Mesendoderm (in vitro differentiated cells): ENCODE measurements at regions not wholly inside any gene's neighbourhood (a gene's known extent, or its start where the extent isn't known, plus 50 kb on each side); places are given as distances from the start of the nearest gene placed in this dataset.
"Not testable (repeated sequence)": the region's sequence is repeated elsewhere in the genome, so short reads cannot be mapped to it uniquely, and the experiment has no call there.

Experiments used
- DNase-seq: peaks from one replicate; pipeline ENCODE4 v3.0.0; 2013
- H2AK5ac ChIP-seq: 2 replicates; pipeline ENCODE4 v1.6.1; 2013; ENCODE audit warnings: low read length, inconsistent platforms
- H2BK120ac ChIP-seq: 2 replicates; pipeline ENCODE4 v1.6.1; 2013; ENCODE audit warnings: low read depth, mild to moderate bottlenecking, low read length, moderate library complexity, mixed read lengths
- H2BK15ac ChIP-seq: replicated peaks from 2 replicates; pipeline ENCODE4 v1.6.1; 2013; ENCODE audit warnings: low read depth, mild to moderate bottlenecking, moderate library complexity
- H2BK5ac ChIP-seq: 2 replicates; pipeline ENCODE4 v1.6.1; 2013; ENCODE audit warnings: low read length, inconsistent platforms
- H3K18ac ChIP-seq: 2 replicates; pipeline ENCODE4 v1.6.1; 2013; ENCODE audit warnings: mild to moderate bottlenecking, low read length, mixed read lengths
- H3K23ac ChIP-seq: one replicate; pipeline ENCODE4 v1.6.1; 2013; ENCODE audit warnings: low read length
- H3K27ac ChIP-seq: 2 replicates; pipeline ENCODE4 v1.5.1; 2013; ENCODE audit warnings: low read depth, mild to moderate bottlenecking, inconsistent platforms, low read length, moderate library complexity
- H3K27me3 ChIP-seq: 2 replicates; pipeline ENCODE4 v1.6.1; 2013; ENCODE audit warnings: low read length, control low read depth, mild to moderate bottlenecking, inconsistent platforms; ENCODE audit not compliant: insufficient read depth, poor library complexity
- H3K36me3 ChIP-seq: 2 replicates; pipeline ENCODE4 v1.6.1; 2013; ENCODE audit warnings: low read length, inconsistent platforms; ENCODE audit not compliant: control insufficient read depth, insufficient read depth
- H3K4ac ChIP-seq: one replicate; pipeline ENCODE4 v1.6.1; 2013; ENCODE audit warnings: low read depth, mild to moderate bottlenecking, low read length, moderate library complexity
- H3K4me1 ChIP-seq: 2 replicates; pipeline ENCODE4 v1.6.1; 2013; ENCODE audit warnings: low read depth, low read length, inconsistent platforms; ENCODE audit not compliant: control insufficient read depth
- H3K4me2 ChIP-seq: 2 replicates; pipeline ENCODE4 v1.6.1; 2013; ENCODE audit warnings: low read length
- H3K4me3 ChIP-seq: 2 replicates; pipeline ENCODE4 v1.5.1; 2013; ENCODE audit warnings: mild to moderate bottlenecking, low read length
- H3K56ac ChIP-seq: one replicate; pipeline ENCODE4 v1.6.1; 2013; ENCODE audit warnings: low read length
- H3K79me1 ChIP-seq: 2 replicates; pipeline ENCODE4 v1.6.1; 2013; ENCODE audit warnings: low read length, inconsistent platforms
- H3K79me2 ChIP-seq: 2 replicates; pipeline ENCODE4 v1.6.1; 2013; ENCODE audit warnings: mild to moderate bottlenecking, low read length; ENCODE audit not compliant: control insufficient read depth, insufficient read depth
- H3K9ac ChIP-seq: 2 replicates; pipeline ENCODE4 v1.6.1; 2013; ENCODE audit warnings: low read length, inconsistent platforms
- H4K5ac ChIP-seq: one replicate; pipeline ENCODE4 v1.6.1; 2013; ENCODE audit warnings: low read length
- H4K8ac ChIP-seq: one replicate; pipeline ENCODE4 v1.6.1; 2013; ENCODE audit warnings: low read depth, mild to moderate bottlenecking, control low read depth, low read length, moderate library complexity
- WGBS: extraction: QIAGEN DNeasy Blood & Tissue Kit; methylation state at CpG from one replicate; pipeline ENCODE4 v1.1.7; 2013; ENCODE audit warnings: low lambda C conversion rate, missing lambda C conversion rate; ENCODE audit not compliant: insufficient coverage; ENCODE audit errors: extremely low coverage; 5-methylcytosine and 5-hydroxymethylcytosine counted together

DNA sequence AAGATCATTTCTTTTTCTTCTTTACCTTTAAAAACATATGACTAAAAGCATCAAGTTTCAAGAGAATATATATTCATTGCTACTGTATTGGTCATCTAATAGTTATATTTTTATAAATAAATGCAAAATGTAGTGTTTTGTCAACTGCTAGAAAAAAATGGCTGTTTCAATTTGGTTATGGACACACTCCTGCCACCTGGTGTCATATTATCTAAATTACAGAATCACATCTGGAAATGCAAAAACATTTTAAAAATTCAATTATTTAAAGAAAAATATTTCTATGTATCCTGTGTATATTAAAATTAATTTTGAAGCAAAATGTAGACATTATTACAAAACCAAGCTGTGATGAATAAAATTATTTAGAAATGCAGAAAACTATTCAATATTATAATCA lies 329.4 kb upstream of the PCDH18 start:
- Histone ChIP-seq H3K56ac (no peak overlapping the region), H2AK5ac (no peak overlapping the region), H4K5ac (no peak overlapping the region), H3K4me1 (no peaks in the 10 kb centered on the region), H3K18ac (no peak overlapping the region), H3K23ac (no peak overlapping the region), H3K36me3 (no peaks in the 10 kb centered on the region), H3K4me3 (no peak overlapping the region), H3K9ac (no peak overlapping the region), H2BK120ac (no peak overlapping the region), H2BK15ac (no peak overlapping the region), H3K4ac (no peak overlapping the region), H2BK5ac (no peak overlapping the region), H4K8ac (no peak overlapping the region), H3K27me3 (no peaks in the 10 kb centered on the region), H3K79me1 (no peaks in the 10 kb centered on the region), H3K79me2 (no peaks in the 10 kb centered on the region), H3K4me2 (no peak overlapping the region), H3K27ac (no peak overlapping the region)
- peak; percentile 2 for DNase-seq

- Histone ChIP-seq H3K18ac (no peak overlapping the region), H3K79me1 (no peaks in the 10 kb centered on the region), H4K5ac (no peak overlapping the region), H3K4me3 (no peak overlapping the region), H2AK5ac (no peak overlapping the region), H2BK5ac (no peak overlapping the region), H3K4me2 (no peak overlapping the region), H2BK15ac (no peak overlapping the region), H3K79me2 (no peaks in the 10 kb centered on the region), H3K27me3 (no peaks in the 10 kb centered on the region), H3K27ac (no peak overlapping the region), H3K4ac (no peak overlapping the region), H3K9ac (no peak overlapping the region), H4K8ac (no peak overlapping the region), H3K56ac (no peak overlapping the region), H3K4me1 (no peaks in the 10 kb centered on the region), H3K36me3 (no peaks in the 10 kb centered on the region), H3K23ac (no peak overlapping the region), H2BK120ac (no peak overlapping the region)
- DNase-seq = no peak
- no CpG with 5 or more reads among the region's 29 CpGs for WGBS
Measured at GRCh38 chr4:137853424-137853823, 321.1 kb upstream of the PCDH18 start.

DNA sequence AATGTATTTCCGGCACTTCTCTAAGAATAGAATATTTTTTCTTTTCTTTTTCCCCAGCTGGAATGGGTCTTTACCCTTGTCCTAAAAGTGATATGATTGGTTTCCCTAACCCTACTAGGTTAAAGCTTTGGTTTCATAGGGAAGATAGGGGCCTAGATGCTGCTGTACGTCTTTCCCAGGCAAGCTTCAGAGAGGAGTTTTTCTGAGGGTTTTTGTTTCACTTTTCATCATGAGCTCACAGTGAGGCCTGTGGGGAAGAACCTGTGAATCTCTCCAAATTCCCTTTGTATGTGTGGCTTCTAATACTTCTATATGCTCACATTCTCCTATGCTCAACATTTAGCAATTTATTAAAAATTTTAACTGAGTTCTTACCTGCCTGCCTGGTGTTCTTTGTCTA lies 320.0 kb upstream of the PCDH18 start:
- H3K23ac ChIP-seq = no peak overlapping the region
- no peaks in the 10 kb centered on the region for H3K27me3 ChIP-seq
- H3K36me3 ChIP-seq = no peaks in the 10 kb centered on the region
- H3K27ac ChIP-seq = no peak overlapping the region
- H3K79me1 ChIP-seq = no peaks in the 10 kb centered on the region
- H3K9ac ChIP-seq = no peak overlapping the region
- WGBS = no CpG with 5 or more reads among the region's 2 CpGs
- H3K4me2 ChIP-seq = no peak overlapping the region
- no peak overlapping the region for H2BK15ac ChIP-seq
- no peak overlapping the region for H3K4ac ChIP-seq
- no peak for DNase-seq
- no peak overlapping the region for H3K4me3 ChIP-seq
- no peak overlapping the region for H3K56ac ChIP-seq
- no peak overlapping the region for H3K18ac ChIP-seq
- H4K5ac ChIP-seq = no peak overlapping the region
- no peaks in the 10 kb centered on the region for H3K4me1 ChIP-seq
- H2BK120ac ChIP-seq = no peak overlapping the region
- no peaks in the 10 kb centered on the region for H3K79me2 ChIP-seq
- H4K8ac ChIP-seq = no peak overlapping the region
- no peak overlapping the region for H2BK5ac ChIP-seq
- H2AK5ac ChIP-seq = no peak overlapping the region

DNA sequence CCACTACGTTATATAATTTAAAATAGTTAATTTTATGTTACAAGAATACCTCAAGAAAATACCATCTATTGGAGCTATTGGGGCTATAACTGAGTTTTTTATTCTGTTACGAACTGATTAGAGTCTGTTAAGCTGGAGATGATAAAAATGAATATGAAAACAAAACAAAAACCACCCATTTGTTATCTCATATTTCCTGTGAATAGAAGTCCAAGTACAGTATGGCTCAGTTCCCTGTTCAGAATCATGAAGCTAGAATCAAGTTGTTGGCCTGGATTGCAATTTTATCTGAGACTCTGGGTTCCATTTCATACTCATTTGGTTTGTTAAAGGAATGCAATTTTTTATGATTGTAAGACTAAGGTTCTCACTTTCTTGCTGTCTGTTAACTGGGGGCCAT lies 319.1 kb upstream of the PCDH18 start:
- Histone ChIP-seq H4K8ac (no peak overlapping the region), H3K9ac (no peak overlapping the region), H3K23ac (no peak overlapping the region), H2BK120ac (no peak overlapping the region), H3K4me1 (no peaks in the 10 kb centered on the region), H3K79me2 (no peaks in the 10 kb centered on the region), H2AK5ac (no peak overlapping the region), H3K79me1 (no peaks in the 10 kb centered on the region), H3K27me3 (no peaks in the 10 kb centered on the region), H3K56ac (no peak overlapping the region), H3K18ac (no peak overlapping the region), H3K27ac (no peak overlapping the region), H3K4ac (no peak overlapping the region), H2BK5ac (no peak overlapping the region), H2BK15ac (no peak overlapping the region), H3K4me2 (no peak overlapping the region), H3K4me3 (no peak overlapping the region), H4K5ac (no peak overlapping the region), H3K36me3 (no peaks in the 10 kb centered on the region)
- DNase-seq = no peak
- no CpG with 5 or more reads among the region's 2 CpGs for WGBS

GRCh38 chr4:137827945-137828344 lies 295.7 kb upstream of the PCDH18 start:
- DNase-seq, H3K4ac ChIP-seq, H2BK120ac ChIP-seq, H4K8ac ChIP-seq, H3K79me1 ChIP-seq, H2AK5ac ChIP-seq, H3K23ac ChIP-seq, H4K5ac ChIP-seq, H3K4me2 ChIP-seq, H2BK5ac ChIP-seq, H3K79me2 ChIP-seq, H3K56ac ChIP-seq, H3K4me1 ChIP-seq, H3K4me3 ChIP-seq, H3K27ac ChIP-seq, H3K9ac ChIP-seq, H2BK15ac ChIP-seq, H3K18ac ChIP-seq, H3K27me3 ChIP-seq, H3K36me3 ChIP-seq: not testable (repeated sequence)

- Histone ChIP-seq H3K23ac (no peak overlapping the region), H3K4me2 (no peak overlapping the region), H2BK5ac (no peak overlapping the region), H4K8ac (no peak overlapping the region), H3K27me3 (no peaks in the 10 kb centered on the region), H3K79me2 (no peaks in the 10 kb centered on the region), H2BK15ac (no peak overlapping the region), H3K79me1 (no peaks in the 10 kb centered on the region), H2BK120ac (no peak overlapping the region), H4K5ac (no peak overlapping the region), H3K4me1 (no peaks in the 10 kb centered on the region), H3K18ac (no peak overlapping the region), H3K9ac (no peak overlapping the region), H3K4me3 (no peak overlapping the region), H3K4ac (no peak overlapping the region), H3K36me3 (no peaks in the 10 kb centered on the region), H3K27ac (no peak overlapping the region), H2AK5ac (no peak overlapping the region), H3K56ac (no peak overlapping the region)
- no peak for DNase-seq
- no CpG with 5 or more reads among the region's 1 CpG for WGBS
Measured at GRCh38 chr4:137825505-137825904, 293.2 kb upstream of the PCDH18 start.
